ENCODE measurements at regions not wholly inside any gene's neighbourhood (a gene's known extent, or its start where the extent isn't known, plus 50 kb on each side); places are given as distances from the start of the nearest gene placed in this dataset.

DNA sequence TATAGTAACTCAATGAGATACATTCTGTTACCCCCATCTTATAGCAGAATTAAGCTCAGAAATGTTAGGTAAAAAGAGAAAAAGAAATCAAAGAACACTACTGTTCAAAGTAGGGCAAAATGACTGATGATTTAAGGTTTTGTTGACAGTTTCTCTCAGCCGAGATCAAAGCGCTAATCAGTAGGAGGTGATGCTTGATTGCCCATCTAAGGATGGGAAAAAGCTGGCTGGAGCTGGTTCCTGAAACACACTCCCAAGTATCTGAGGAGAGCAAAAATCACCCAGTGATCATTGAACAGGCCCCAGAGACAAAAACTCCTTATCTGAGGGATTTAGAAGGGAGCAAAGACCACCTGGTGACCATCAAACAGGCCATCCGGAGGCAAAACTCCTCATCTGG is 64.5 kb upstream of the CSF1 start:
- TF ChIP-seq, protein P1, sequence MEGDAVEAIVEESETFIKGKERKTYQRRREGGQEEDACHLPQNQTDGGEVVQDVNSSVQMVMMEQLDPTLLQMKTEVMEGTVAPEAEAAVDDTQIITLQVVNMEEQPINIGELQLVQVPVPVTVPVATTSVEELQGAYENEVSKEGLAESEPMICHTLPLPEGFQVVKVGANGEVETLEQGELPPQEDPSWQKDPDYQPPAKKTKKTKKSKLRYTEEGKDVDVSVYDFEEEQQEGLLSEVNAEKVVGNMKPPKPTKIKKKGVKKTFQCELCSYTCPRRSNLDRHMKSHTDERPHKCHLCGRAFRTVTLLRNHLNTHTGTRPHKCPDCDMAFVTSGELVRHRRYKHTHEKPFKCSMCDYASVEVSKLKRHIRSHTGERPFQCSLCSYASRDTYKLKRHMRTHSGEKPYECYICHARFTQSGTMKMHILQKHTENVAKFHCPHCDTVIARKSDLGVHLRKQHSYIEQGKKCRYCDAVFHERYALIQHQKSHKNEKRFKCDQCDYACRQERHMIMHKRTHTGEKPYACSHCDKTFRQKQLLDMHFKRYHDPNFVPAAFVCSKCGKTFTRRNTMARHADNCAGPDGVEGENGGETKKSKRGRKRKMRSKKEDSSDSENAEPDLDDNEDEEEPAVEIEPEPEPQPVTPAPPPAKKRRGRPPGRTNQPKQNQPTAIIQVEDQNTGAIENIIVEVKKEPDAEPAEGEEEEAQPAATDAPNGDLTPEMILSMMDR (IDR thresholded peaks at IDR 0.05; ENCODE audit: poor library complexity, severe bottlenecking), result no peak
- TF ChIP-seq, protein P2, sequence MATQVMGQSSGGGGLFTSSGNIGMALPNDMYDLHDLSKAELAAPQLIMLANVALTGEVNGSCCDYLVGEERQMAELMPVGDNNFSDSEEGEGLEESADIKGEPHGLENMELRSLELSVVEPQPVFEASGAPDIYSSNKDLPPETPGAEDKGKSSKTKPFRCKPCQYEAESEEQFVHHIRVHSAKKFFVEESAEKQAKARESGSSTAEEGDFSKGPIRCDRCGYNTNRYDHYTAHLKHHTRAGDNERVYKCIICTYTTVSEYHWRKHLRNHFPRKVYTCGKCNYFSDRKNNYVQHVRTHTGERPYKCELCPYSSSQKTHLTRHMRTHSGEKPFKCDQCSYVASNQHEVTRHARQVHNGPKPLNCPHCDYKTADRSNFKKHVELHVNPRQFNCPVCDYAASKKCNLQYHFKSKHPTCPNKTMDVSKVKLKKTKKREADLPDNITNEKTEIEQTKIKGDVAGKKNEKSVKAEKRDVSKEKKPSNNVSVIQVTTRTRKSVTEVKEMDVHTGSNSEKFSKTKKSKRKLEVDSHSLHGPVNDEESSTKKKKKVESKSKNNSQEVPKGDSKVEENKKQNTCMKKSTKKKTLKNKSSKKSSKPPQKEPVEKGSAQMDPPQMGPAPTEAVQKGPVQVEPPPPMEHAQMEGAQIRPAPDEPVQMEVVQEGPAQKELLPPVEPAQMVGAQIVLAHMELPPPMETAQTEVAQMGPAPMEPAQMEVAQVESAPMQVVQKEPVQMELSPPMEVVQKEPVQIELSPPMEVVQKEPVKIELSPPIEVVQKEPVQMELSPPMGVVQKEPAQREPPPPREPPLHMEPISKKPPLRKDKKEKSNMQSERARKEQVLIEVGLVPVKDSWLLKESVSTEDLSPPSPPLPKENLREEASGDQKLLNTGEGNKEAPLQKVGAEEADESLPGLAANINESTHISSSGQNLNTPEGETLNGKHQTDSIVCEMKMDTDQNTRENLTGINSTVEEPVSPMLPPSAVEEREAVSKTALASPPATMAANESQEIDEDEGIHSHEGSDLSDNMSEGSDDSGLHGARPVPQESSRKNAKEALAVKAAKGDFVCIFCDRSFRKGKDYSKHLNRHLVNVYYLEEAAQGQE (IDR thresholded peaks at IDR 0.05; ENCODE audit: borderline replicate concordance), result no peak

Data from neural cell (in vitro differentiated cells).